GM21367 (cell line): ENCODE measurements at regions not wholly inside any gene's neighbourhood (a gene's known extent, or its start where the extent isn't known, plus 50 kb on each side); places are given as distances from the start of the nearest gene placed in this dataset.
"Not testable (repeated sequence)": the region's sequence is repeated elsewhere in the genome, so short reads cannot be mapped to it uniquely, and the experiment has no call there.

Source experiments
- ATAC-seq: cut with Tn5 transposase; IDR thresholded peaks from one replicate; pipeline ENCODE4 v1.9.1; 2021; ENCODE audit not compliant: unreplicated experiment

GRCh38 chr1:229004066-229004833 is 266.7 kb upstream of the RAB4A start:
- ATAC-seq: no peak

- no peak for ATAC-seq
Observed at GRCh38 chr1:229005097-229005496, 265.8 kb upstream of the RAB4A start.

DNA sequence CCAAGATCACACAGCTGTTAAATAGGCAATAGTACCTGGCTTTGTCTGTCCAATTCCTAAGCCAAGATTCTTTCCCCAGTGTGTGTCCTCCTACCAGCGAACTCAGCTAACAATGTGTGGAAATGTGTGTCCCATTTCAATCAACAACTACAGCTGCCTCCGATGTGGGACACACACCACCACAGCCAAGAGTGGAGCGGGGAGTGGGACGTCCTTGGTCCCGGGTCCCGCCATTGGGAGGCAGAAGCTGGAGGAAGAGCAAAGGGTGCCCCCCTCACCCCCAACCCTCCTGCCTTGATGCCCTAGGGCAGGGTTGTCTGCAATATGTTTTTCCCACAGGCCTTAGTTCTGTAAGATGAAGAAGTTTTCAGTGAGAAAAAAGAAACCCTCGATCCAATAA is 265.4 kb upstream of the RAB4A start:
- ATAC-seq: no peak

DNA sequence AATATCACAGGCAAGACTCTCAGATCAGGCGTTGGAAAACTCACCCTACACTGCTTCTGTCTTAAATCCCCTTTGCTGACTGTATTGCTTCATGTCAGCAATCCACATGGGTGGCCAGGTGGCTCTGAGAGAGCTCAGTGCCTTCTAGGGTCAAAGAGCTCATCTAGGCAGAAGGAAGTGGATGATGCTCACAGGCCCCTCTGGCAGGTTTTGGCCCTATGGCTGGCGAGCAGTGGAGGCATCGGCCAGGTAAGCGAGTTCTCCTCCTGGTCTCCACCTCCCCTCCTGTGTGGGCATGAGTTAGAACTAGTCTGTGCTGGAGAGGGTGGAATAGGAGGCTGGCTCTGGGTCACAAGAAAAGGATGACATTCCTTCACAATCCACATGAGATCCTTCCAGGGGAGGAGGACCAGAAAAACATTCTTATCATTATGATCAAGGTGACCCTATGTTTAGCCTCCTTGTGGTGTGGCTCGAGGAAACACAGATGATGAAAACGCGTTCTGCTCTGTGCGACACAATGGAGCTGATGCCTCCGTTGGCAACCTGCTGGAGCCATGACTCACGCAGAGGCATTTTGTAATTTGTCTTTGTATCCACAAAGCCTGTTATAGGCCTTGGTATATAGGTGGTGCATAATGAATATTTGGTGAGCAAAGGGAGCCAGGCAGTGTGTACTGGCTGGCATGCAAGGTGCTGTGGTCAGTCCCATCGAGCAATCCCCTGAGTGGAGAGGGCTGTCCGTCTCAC is 264.6 kb upstream of the RAB4A start:
- ATAC-seq: no peak

GRCh38 chr1:229007167-229007566 is 263.7 kb upstream of the RAB4A start:
- no peak for ATAC-seq

DNA sequence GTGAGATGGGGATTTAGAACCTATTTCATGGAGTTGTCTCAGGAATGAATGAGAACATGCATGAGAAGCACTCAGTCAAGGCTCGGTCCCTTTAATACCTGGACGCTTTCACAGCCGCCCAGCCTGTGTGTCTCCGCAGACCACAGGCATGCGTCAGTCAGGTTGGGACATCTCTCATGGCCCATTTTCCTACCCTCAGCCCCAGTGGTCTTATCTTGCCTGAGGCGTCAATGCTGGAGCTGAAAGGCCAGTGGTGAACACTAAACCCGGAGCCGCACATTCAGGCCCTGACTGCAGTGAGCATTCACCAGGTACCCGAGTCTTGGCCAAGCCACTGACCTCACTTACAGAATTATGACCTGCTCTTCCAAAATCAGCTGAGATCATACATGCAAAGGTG is 263.2 kb upstream of the RAB4A start:
- ATAC-seq: no peak

GRCh38 chr1:229008347-229008746 is 262.6 kb upstream of the RAB4A start:
- ATAC-seq: not testable (repeated sequence)

- ATAC-seq: no peak
Observed at GRCh38 chr1:229011022-229011421, 259.9 kb upstream of the RAB4A start.

- no peak for ATAC-seq
Observed at GRCh38 chr1:229012823-229013222, 258.1 kb upstream of the RAB4A start.

- ATAC-seq: no peak
Observed at GRCh38 chr1:229013981-229014380, 256.9 kb upstream of the RAB4A start.

GRCh38 chr1:229015806-229016205 is 255.1 kb upstream of the RAB4A start:
- no peak for ATAC-seq

DNA sequence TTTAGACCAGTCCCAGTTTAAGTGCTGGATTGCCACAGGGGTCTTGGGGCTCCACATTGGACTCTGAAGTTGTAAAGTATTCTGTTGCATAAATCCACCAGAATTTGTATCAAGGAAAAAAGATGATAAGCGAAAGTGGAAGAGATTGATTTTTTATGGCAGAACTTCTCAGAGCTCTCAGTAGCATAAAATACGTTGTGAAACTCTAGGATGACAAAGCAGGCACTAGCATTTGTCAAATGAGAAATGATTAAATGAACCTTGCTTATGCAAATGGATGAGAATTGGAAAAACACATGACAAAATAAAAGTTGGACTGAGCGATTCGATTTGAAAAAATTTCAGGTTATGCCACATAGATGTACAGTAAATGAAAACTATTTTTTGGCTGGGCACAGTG is 253.8 kb upstream of the RAB4A start:
- no peak for ATAC-seq

GRCh38 chr1:229018674-229019295 is 252.1 kb upstream of the RAB4A start:
- no peak for ATAC-seq

DNA sequence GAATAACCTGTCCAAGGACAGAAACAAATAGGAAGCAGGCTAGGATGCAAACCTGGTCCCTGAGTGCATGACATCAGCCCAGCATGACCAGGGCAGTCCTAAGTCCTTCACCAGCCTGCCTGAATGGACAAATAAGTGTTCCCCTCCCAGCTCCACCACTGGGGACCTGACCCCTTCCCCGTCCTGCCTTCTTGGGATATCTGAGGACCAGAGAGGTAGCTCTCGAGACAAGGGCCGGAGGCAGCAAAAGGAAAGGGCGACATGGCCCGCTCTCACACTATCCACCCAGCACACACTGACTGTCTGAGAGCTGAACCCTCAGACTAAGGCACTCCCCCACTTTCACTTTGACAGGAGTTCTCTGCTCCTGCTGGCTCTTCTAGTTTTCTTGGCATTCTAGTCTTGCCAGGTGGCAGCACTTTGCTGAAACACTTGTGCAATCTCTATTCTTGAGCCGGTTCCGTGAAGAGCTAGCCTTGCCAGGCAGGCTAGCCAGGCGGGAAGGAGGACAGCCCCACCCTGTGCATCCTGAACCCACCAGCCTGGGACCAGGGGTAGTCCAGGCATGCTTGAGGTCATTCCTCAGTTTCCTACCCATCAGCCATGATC is 251.1 kb upstream of the RAB4A start:
- no peak for ATAC-seq

DNA sequence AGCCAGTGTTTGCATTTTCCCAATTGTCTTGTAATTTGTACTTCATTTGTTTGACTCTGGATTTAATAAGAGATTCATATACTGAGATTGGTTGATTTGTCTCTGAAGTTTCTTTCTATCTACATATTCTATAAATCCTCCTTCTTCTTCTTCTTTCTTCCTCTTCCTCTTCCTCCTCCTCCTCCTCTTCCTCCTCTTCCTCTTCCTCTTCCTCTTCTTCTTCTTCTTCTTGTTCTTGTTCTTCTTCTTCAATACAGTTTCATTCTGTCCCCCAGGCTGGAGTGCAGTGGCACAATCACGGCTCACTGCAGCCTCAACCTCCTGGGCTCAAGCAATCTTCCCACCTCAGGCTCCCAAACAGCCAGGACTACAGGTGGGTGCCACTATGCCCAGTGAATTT is 249.9 kb upstream of the RAB4A start:
- not testable (repeated sequence) for ATAC-seq

GRCh38 chr1:229022595-229023333 is 248.1 kb upstream of the RAB4A start:
- no peak for ATAC-seq

- no peak for ATAC-seq
Observed at GRCh38 chr1:229023651-229024300, 247.1 kb upstream of the RAB4A start.

- ATAC-seq: no peak
Observed at GRCh38 chr1:229024528-229025130, 246.3 kb upstream of the RAB4A start.

DNA sequence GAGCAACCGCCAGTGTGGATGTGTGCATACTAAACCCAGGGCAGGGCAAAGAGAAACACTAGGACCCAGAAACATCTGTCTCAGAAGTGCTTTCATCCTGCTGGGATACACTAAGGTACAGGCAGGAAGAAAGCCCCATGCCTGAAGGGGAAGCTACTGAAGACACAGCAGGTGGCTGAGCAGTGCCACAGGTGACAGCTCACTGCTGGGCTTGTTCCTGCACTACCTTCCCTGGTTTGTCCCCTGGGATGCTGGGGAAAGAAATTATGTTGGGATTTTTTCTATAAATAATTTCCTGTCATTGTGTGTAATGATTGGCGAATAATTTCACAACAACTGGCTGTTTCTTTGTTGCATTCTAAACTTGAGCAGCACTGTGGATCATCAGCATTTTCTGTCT is 245.3 kb upstream of the RAB4A start:
- no peak for ATAC-seq

GRCh38 chr1:229027158-229027557 is 243.8 kb upstream of the RAB4A start:
- ATAC-seq: no peak
